Endothelial cell (in vitro differentiated cells): ENCODE measurements at regions not wholly inside any gene's neighbourhood (a gene's known extent, or its start where the extent isn't known, plus 50 kb on each side); places are given as distances from the start of the nearest gene placed in this dataset.

Source experiments
- DNase-seq: peaks from one replicate; pipeline ENCODE4 v3.0.0; 2021; ENCODE audit warnings: low spot score
- H3K27ac Mint-ChIP-seq: one replicate; pipeline ENCODE4 v1.8.0; 2021; ENCODE audit warnings: mixed read lengths, inconsistent platforms; ENCODE audit not compliant: unreplicated experiment
- H3K27me3 Mint-ChIP-seq: one replicate; pipeline ENCODE4 v1.8.0; 2021; ENCODE audit warnings: mild to moderate bottlenecking, moderate library complexity, mixed read lengths, inconsistent platforms; ENCODE audit not compliant: unreplicated experiment
- H3K36me3 Mint-ChIP-seq: one replicate; pipeline ENCODE4 v1.8.0; 2021; ENCODE audit warnings: mild to moderate bottlenecking, low read depth, mixed read lengths, inconsistent platforms; ENCODE audit not compliant: unreplicated experiment
- H3K4me1 Mint-ChIP-seq: one replicate; pipeline ENCODE4 v1.8.0; 2021; ENCODE audit warnings: mild to moderate bottlenecking, mixed read lengths, inconsistent platforms; ENCODE audit not compliant: unreplicated experiment
- H3K4me3 Mint-ChIP-seq: one replicate; pipeline ENCODE4 v1.8.0; 2021; ENCODE audit warnings: mild to moderate bottlenecking, mixed read lengths, inconsistent platforms; ENCODE audit not compliant: unreplicated experiment
- H3K9me3 Mint-ChIP-seq: one replicate; pipeline ENCODE4 v1.8.0; 2021; ENCODE audit warnings: mixed read lengths, inconsistent platforms; ENCODE audit not compliant: unreplicated experiment
- CTCF ChIP-seq: fragments of 200-600 bp; sonication (generic); IDR thresholded peaks from one replicate; pipeline ENCODE4 v1.5.0; 2021; ENCODE audit warnings: antibody characterized with exemption; ENCODE audit not compliant: unreplicated experiment

GRCh38 chr5:175220549-175220948 is 223.4 kb downstream of the DRD1 start:
- Mint-ChIP-seq H3K27ac (no peak overlapping the region), H3K4me3 (no peak overlapping the region), H3K27me3 (no peaks in the 10 kb centered on the region), H3K36me3 (no peaks in the 10 kb centered on the region), H3K4me1 (no peaks in the 10 kb centered on the region), H3K9me3 (no peaks in the 10 kb centered on the region)
- TF ChIP-seq CTCF = no peak
- DNase-seq = no peak

- Mint-ChIP-seq H3K9me3 (no peaks in the 10 kb centered on the region), H3K27me3 (no peaks in the 10 kb centered on the region), H3K4me1 (no peaks in the 10 kb centered on the region), H3K4me3 (no peak overlapping the region), H3K36me3 (no peaks in the 10 kb centered on the region), H3K27ac (no peak overlapping the region)
- no peak for DNase-seq
- TF ChIP-seq CTCF = no peak
These were observed 224.6 kb downstream of the DRD1 start for GRCh38 chr5:175219366-175219765.

- Mint-ChIP-seq H3K4me3 (no peak overlapping the region), H3K4me1 (peaks cover 8% of the 10 kb centered on the region), H3K9me3 (no peaks in the 10 kb centered on the region), H3K36me3 (no peaks in the 10 kb centered on the region), H3K27me3 (no peaks in the 10 kb centered on the region), H3K27ac (no peak overlapping the region)
- no peak for TF ChIP-seq CTCF
- DNase-seq = no peak
These were observed 227.0 kb downstream of the DRD1 start for GRCh38 chr5:175216991-175217390.

- peaks cover 8% of the 10 kb centered on the region for H3K4me1 Mint-ChIP-seq
- H3K27me3 Mint-ChIP-seq = no peaks in the 10 kb centered on the region
- DNase-seq = no peak
- no peak overlapping the region for H3K4me3 Mint-ChIP-seq
- no peak for TF ChIP-seq CTCF
- H3K36me3 Mint-ChIP-seq = no peaks in the 10 kb centered on the region
- no peaks in the 10 kb centered on the region for H3K9me3 Mint-ChIP-seq
- no peak overlapping the region for H3K27ac Mint-ChIP-seq
These were observed 228.1 kb downstream of the DRD1 start for GRCh38 chr5:175215906-175216305.

GRCh38 chr5:175214152-175214551 is 229.8 kb downstream of the DRD1 start:
- Mint-ChIP-seq H3K27me3 (no peaks in the 10 kb centered on the region), H3K36me3 (no peaks in the 10 kb centered on the region), H3K4me3 (no peak overlapping the region), H3K4me1 (peaks cover 8% of the 10 kb centered on the region), H3K9me3 (no peaks in the 10 kb centered on the region), H3K27ac (no peak overlapping the region)
- DNase-seq = no peak
- no peak for TF ChIP-seq CTCF
